ENCODE measurements at regions not wholly inside any gene's neighbourhood (a gene's known extent, or its start where the extent isn't known, plus 50 kb on each side); places are given as distances from the start of the nearest gene placed in this dataset.
"Not testable (repeated sequence)": the region's sequence is repeated elsewhere in the genome, so short reads cannot be mapped to it uniquely, and the experiment has no call there.

DNA sequence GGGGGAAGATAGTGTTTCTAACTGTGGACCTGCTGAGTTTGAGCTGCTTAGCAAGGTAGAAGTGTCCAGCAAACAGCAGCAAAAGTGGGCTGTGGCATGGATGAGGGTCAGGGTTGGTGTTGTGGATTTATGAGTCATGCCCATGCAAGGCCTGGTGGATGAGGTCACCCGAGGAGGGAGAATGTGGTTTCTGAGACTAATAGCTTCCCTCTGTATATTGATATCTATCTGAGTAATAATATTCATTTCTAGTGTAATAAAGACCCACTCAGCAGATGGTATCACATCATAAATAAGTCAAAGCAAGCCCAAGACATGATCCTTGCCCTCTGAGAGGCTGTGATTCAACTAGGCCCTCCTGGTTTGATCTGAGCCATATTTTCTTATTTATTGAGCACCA lies 597.8 kb upstream of the CLINT1 start:
- Histone ChIP-seq H3K27me3 (ENCODE audit: control insufficient read depth, insufficient read depth, low read length) (no peaks in the 10 kb centered on the region), H3K4me1 (ENCODE audit: control insufficient read depth, insufficient read depth, low read length) (no peaks in the 10 kb centered on the region), H3K27ac (ENCODE audit: low read length) (no peak overlapping the region), H3K9me3 (ENCODE audit: control insufficient read depth, insufficient read depth, low read length) (no peaks in the 10 kb centered on the region), H3K36me3 (ENCODE audit: control insufficient read depth, insufficient read depth, low read length) (no peaks in the 10 kb centered on the region), H3K4me3 (ENCODE audit: low read length) (no peak overlapping the region)
- WGBS (ENCODE audit: insufficient coverage, insufficient read length): no CpG with 5 or more reads among the region's 1 CpG
- no peak for DNase-seq (ENCODE audit: low read depth, low spot score)

DNA sequence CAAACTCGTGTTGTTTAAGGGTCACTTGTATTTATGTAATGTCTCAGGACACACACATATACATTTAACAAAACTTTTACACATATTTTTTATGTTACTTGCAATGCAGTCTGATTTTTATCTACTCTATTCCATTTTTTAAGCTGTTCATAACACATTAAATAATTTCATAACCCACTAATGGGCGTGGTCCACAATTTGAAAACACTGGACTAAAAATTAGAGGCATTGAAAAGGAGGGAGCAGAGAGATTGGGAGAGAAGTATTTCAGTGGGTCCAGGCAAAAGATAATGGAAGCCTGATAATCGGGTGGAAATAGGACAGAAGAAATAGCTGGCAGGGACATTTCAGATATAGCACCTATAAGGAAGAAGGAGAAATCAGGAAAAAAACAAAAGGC lies 597.3 kb upstream of the CLINT1 start:
- no CpG with 5 or more reads among the region's 3 CpGs for WGBS (ENCODE audit: insufficient coverage, insufficient read length)
- Histone ChIP-seq H3K27me3 (ENCODE audit: control insufficient read depth, insufficient read depth, low read length) (no peaks in the 10 kb centered on the region), H3K27ac (ENCODE audit: low read length) (no peak overlapping the region), H3K4me1 (ENCODE audit: control insufficient read depth, insufficient read depth, low read length) (no peaks in the 10 kb centered on the region), H3K36me3 (ENCODE audit: control insufficient read depth, insufficient read depth, low read length) (no peaks in the 10 kb centered on the region), H3K9me3 (ENCODE audit: control insufficient read depth, insufficient read depth, low read length) (no peaks in the 10 kb centered on the region), H3K4me3 (ENCODE audit: low read length) (no peak overlapping the region)
- DNase-seq (ENCODE audit: low read depth, low spot score): no peak

DNA sequence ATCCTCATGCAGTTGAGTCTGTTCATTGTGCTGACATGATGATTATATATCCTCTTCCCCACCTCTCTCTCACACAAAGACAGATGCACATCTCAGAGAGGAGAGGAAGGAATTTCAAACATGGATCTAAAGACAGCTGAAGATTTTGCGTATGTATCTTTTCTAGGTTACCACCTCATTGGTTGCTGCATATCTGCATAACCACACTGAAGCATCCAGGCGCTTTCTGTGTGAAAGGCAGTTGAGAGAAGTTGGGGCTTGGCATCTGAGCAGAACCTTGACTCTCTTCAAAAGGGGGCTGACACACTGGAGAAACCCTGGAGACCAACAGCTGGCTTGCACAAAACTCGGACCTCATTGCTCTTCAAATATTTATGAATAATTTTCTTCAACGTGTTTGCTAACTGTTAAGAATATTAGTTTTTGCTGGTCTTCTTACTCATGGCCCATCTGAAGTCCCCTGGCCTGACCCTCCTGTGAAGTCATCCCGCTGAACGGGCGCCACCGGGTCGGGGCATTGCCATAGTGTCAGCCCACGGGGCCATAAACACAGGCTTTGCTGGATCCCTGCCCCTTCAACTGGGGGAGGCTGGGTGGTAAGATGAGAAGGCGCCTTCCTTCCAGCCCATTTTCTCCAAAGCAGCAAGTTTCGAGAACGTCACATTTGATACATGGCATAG lies 593.2 kb upstream of the CLINT1 start:
- no peak for DNase-seq (ENCODE audit: low read depth, low spot score)
- WGBS (ENCODE audit: insufficient coverage, insufficient read length): no CpG with 5 or more reads among the region's 13 CpGs
- Histone ChIP-seq H3K27me3 (ENCODE audit: control insufficient read depth, insufficient read depth, low read length) (no peaks in the 10 kb centered on the region), H3K9me3 (ENCODE audit: control insufficient read depth, insufficient read depth, low read length) (no peaks in the 10 kb centered on the region), H3K4me3 (ENCODE audit: low read length) (no peak overlapping the region), H3K27ac (ENCODE audit: low read length) (no peak overlapping the region), H3K4me1 (ENCODE audit: control insufficient read depth, insufficient read depth, low read length) (no peaks in the 10 kb centered on the region), H3K36me3 (ENCODE audit: control insufficient read depth, insufficient read depth, low read length) (no peaks in the 10 kb centered on the region)

DNA sequence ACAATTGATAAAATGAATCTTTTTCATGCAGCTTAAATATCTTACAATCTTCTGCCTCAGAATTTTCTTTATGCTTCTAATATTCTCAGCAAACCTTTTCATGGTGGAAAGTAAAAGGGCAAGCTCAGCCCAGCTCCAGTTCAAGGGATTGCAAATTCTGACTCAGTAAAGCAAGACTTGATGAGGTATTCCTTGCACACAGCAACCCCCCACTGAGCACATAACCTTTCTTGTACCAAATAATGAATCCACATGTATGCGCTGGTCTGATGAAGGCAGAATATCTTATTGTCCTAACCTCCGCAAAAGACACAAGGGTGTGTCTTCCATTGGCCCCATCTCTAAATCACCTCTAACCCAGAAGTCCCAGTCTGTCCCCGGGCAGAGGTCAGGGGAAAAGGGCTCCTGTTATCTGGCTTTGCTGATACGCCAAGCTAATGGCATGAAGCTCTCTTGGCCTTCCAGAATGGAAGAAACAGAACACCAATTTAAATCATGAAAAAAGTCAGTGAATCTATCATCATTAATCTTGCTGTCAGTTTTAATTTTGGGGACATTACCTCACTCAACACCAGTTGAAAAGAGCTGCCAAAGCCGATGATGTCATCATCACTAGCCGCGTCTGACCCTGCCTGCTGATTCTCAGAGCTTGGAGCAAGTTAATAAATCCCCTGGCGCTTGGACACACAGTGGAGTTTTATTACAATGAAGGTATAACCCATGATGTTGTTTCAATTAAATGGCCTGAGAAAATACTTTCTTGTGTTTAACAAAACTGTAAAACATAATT lies 592.5 kb upstream of the CLINT1 start:
- Histone ChIP-seq H3K27me3 (ENCODE audit: control insufficient read depth, insufficient read depth, low read length) (no peaks in the 10 kb centered on the region), H3K27ac (ENCODE audit: low read length) (no peak overlapping the region), H3K4me1 (ENCODE audit: control insufficient read depth, insufficient read depth, low read length) (no peaks in the 10 kb centered on the region), H3K36me3 (ENCODE audit: control insufficient read depth, insufficient read depth, low read length) (no peaks in the 10 kb centered on the region), H3K9me3 (ENCODE audit: control insufficient read depth, insufficient read depth, low read length) (no peaks in the 10 kb centered on the region), H3K4me3 (ENCODE audit: low read length) (no peak overlapping the region)
- no CpG with 5 or more reads among the region's 8 CpGs for WGBS (ENCODE audit: insufficient coverage, insufficient read length)
- no peak for DNase-seq (ENCODE audit: low read depth, low spot score)

- Histone ChIP-seq H3K4me3 (ENCODE audit: low read length) (no peak overlapping the region), H3K4me1 (ENCODE audit: control insufficient read depth, insufficient read depth, low read length) (no peaks in the 10 kb centered on the region), H3K36me3 (ENCODE audit: control insufficient read depth, insufficient read depth, low read length) (no peaks in the 10 kb centered on the region), H3K27ac (ENCODE audit: low read length) (no peak overlapping the region), H3K27me3 (ENCODE audit: control insufficient read depth, insufficient read depth, low read length) (no peaks in the 10 kb centered on the region), H3K9me3 (ENCODE audit: control insufficient read depth, insufficient read depth, low read length) (no peaks in the 10 kb centered on the region)
- WGBS (ENCODE audit: insufficient coverage, insufficient read length): no CpG with 5 or more reads among the region's 5 CpGs
- no peak for DNase-seq (ENCODE audit: low read depth, low spot score)
Measured at GRCh38 chr5:158450751-158451171, 591.8 kb upstream of the CLINT1 start.

GRCh38 chr5:158446761-158447160 lies 587.8 kb upstream of the CLINT1 start:
- H3K27ac ChIP-seq (ENCODE audit: low read length); DNase-seq (ENCODE audit: low read depth, low spot score); H3K36me3 ChIP-seq (ENCODE audit: control insufficient read depth, insufficient read depth, low read length); H3K27me3 ChIP-seq (ENCODE audit: control insufficient read depth, insufficient read depth, low read length); H3K4me1 ChIP-seq (ENCODE audit: control insufficient read depth, insufficient read depth, low read length); H3K9me3 ChIP-seq (ENCODE audit: control insufficient read depth, insufficient read depth, low read length); H3K4me3 ChIP-seq (ENCODE audit: low read length): not testable (repeated sequence)
- no CpG with 5 or more reads among the region's 6 CpGs for WGBS (ENCODE audit: insufficient coverage, insufficient read length)

GRCh38 chr5:158439204-158439603 lies 580.3 kb upstream of the CLINT1 start:
- H3K9me3 ChIP-seq (ENCODE audit: control insufficient read depth, insufficient read depth, low read length); H3K4me1 ChIP-seq (ENCODE audit: control insufficient read depth, insufficient read depth, low read length); H3K27me3 ChIP-seq (ENCODE audit: control insufficient read depth, insufficient read depth, low read length); H3K36me3 ChIP-seq (ENCODE audit: control insufficient read depth, insufficient read depth, low read length); H3K4me3 ChIP-seq (ENCODE audit: low read length); DNase-seq (ENCODE audit: low read depth, low spot score); H3K27ac ChIP-seq (ENCODE audit: low read length): not testable (repeated sequence)
- WGBS (ENCODE audit: insufficient coverage, insufficient read length): no CpG with 5 or more reads among the region's 3 CpGs

GRCh38 chr5:158436271-158437065 lies 577.5 kb upstream of the CLINT1 start:
- H3K9me3 ChIP-seq (ENCODE audit: control insufficient read depth, insufficient read depth, low read length): no peaks in the 10 kb centered on the region
- H3K4me1 ChIP-seq (ENCODE audit: control insufficient read depth, insufficient read depth, low read length): no peaks in the 10 kb centered on the region
- H3K27ac ChIP-seq (ENCODE audit: low read length): no peak overlapping the region
- no peak overlapping the region for H3K4me3 ChIP-seq (ENCODE audit: low read length)
- WGBS (ENCODE audit: insufficient coverage, insufficient read length): no CpG with 5 or more reads among the region's 2 CpGs
- no peaks in the 10 kb centered on the region for H3K27me3 ChIP-seq (ENCODE audit: control insufficient read depth, insufficient read depth, low read length)
- DNase-seq (ENCODE audit: low read depth, low spot score): no peak
- H3K36me3 ChIP-seq (ENCODE audit: control insufficient read depth, insufficient read depth, low read length): no peaks in the 10 kb centered on the region

DNA sequence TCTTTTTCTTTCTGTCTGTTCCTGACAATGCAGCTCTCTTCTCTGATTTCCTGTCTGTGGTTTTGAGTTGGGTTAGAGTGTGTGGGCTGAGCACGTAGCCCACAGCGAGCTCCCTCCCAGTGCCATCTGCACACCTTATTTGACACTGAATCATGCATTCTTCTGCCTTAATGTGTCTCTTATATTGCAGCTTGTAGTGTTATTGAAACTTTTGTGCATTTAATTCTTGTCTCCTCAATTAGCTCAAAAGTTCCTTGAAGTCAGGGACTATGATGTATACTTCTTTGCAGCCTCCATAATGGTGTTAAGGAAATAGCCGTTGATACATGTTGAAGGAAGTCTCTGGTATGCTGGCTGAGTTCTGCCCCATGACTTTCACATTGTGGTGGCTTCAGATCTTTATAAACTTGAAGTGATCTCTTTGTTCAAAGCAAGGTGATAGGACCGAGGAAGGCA lies 576.2 kb upstream of the CLINT1 start:
- H3K4me3 ChIP-seq (ENCODE audit: low read length): no peak overlapping the region
- DNase-seq (ENCODE audit: low read depth, low spot score): no peak
- no peaks in the 10 kb centered on the region for H3K27me3 ChIP-seq (ENCODE audit: control insufficient read depth, insufficient read depth, low read length)
- H3K9me3 ChIP-seq (ENCODE audit: control insufficient read depth, insufficient read depth, low read length): no peaks in the 10 kb centered on the region
- no peaks in the 10 kb centered on the region for H3K36me3 ChIP-seq (ENCODE audit: control insufficient read depth, insufficient read depth, low read length)
- no CpG with 5 or more reads among the region's 4 CpGs for WGBS (ENCODE audit: insufficient coverage, insufficient read length)
- no peaks in the 10 kb centered on the region for H3K4me1 ChIP-seq (ENCODE audit: control insufficient read depth, insufficient read depth, low read length)
- no peak overlapping the region for H3K27ac ChIP-seq (ENCODE audit: low read length)

DNA sequence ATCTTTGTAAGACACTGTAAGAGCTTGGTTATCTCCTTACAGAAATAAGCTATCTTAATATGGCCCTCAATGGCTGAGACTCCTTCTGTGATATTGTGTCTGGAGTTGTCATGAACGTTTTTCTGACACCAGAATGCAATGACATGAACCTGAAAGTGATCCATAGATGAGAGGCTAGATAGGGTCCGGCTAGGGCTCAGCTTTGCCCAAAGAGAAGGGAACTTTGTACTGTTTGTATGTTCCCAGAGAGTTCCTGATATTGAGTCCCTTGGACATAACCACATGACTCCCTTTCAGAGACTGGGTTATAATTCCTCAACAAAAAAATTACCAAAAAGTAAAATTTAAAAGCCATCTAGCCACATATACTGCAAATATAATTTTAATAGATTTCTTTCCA lies 575.8 kb upstream of the CLINT1 start:
- no peak for DNase-seq (ENCODE audit: low read depth, low spot score)
- no peaks in the 10 kb centered on the region for H3K27me3 ChIP-seq (ENCODE audit: control insufficient read depth, insufficient read depth, low read length)
- H3K4me1 ChIP-seq (ENCODE audit: control insufficient read depth, insufficient read depth, low read length): no peaks in the 10 kb centered on the region
- no CpG with 5 or more reads among the region's 2 CpGs for WGBS (ENCODE audit: insufficient coverage, insufficient read length)
- no peak overlapping the region for H3K4me3 ChIP-seq (ENCODE audit: low read length)
- H3K36me3 ChIP-seq (ENCODE audit: control insufficient read depth, insufficient read depth, low read length): no peaks in the 10 kb centered on the region
- no peak overlapping the region for H3K27ac ChIP-seq (ENCODE audit: low read length)
- H3K9me3 ChIP-seq (ENCODE audit: control insufficient read depth, insufficient read depth, low read length): no peaks in the 10 kb centered on the region

Measured in iPS DF 6.9 (cell line).